ENCODE measurements at regions not wholly inside any gene's neighbourhood (a gene's known extent, or its start where the extent isn't known, plus 50 kb on each side); places are given as distances from the start of the nearest gene placed in this dataset.

DNA sequence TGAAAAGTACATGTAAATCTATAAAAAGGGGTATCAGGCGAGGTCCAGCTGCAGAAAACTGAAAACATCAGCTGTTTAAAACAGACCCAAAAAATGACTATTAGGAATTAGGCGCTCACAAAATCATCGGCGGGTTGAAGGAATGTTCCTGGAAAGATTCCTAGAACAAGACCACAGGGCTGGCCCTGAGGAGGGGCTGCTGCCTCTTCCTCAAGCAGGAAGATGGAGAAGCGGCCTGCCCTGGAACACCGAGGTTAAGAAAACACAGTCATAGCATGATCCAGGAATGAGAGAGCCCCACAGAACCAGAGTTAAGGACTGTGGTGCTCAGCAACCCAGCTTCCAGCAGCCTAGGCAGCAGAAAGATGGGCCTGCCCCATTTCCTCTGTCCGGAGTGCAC lies 78.4 kb downstream of the C11orf91 start:
- H3K27me3 ChIP-seq: no peaks in the 10 kb centered on the region
- H3K27ac ChIP-seq: peak overlapping the region in 1 of 12 donors; percentile 2
- DNase-seq (peak in 3 of 5 donors; percentile 19 to 27 (median 24)), ATAC-seq (peak; percentile 48 to 68 (median 60))
- intact Hi-C loops (cut with DNase I): no loop called here
- no peak overlapping the region for H3K4me3 ChIP-seq
- 54 to 64% (median 58%) methylated on average over 7 of the region's 7 CpGs for WGBS, 4 donors
- no peaks in the 10 kb centered on the region for H3K36me3 ChIP-seq
- no peak for TF ChIP-seq POLR2A (IDR thresholded peaks at IDR 0.05)
- TF ChIP-seq, protein P1, sequence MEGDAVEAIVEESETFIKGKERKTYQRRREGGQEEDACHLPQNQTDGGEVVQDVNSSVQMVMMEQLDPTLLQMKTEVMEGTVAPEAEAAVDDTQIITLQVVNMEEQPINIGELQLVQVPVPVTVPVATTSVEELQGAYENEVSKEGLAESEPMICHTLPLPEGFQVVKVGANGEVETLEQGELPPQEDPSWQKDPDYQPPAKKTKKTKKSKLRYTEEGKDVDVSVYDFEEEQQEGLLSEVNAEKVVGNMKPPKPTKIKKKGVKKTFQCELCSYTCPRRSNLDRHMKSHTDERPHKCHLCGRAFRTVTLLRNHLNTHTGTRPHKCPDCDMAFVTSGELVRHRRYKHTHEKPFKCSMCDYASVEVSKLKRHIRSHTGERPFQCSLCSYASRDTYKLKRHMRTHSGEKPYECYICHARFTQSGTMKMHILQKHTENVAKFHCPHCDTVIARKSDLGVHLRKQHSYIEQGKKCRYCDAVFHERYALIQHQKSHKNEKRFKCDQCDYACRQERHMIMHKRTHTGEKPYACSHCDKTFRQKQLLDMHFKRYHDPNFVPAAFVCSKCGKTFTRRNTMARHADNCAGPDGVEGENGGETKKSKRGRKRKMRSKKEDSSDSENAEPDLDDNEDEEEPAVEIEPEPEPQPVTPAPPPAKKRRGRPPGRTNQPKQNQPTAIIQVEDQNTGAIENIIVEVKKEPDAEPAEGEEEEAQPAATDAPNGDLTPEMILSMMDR (IDR thresholded peaks at IDR 0.05): no peak
- H3K4me1 ChIP-seq: peaks cover 0 to 5% (median 0%) of the 10 kb centered on the region in 12 donors
- H3K9me3 ChIP-seq: no peaks in the 10 kb centered on the region

DNA sequence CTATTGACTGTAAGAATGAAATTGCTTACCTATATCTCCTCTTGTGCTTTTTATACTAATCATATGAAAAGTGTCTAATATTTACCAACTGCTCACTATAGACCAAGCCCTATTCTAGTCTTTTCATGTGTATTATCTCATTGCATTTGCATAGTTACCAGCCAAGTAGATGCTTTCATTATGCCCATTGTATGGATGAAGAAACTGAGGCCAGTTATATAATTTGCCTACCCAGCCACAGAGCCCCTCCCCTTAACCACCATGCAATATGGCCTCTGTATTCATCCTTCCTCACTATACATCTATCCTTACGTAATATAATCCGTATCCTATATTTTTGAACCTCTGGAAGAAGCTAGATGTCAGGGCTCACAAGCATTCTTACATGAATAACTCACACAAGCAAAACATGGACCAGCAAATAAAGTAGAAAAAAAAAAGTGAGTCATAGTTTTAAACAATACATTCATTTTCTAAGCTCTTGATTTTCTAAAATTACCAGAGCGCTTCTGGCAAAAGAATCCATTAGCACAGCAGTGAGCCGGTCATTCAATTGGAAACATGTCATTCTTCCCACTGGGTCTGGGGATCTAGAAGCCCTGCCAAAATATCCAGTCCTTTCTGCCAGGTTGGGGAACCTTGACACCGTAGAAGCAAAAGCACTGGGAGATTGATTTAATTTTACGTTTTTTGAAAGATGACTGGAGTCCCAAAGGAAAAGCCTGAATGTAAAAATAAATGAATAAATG lies 80.0 kb downstream of the C11orf91 start:
- ATAC-seq (peak in 1 of 4 donors; percentile 28), DNase-seq (no peak)
- Histone ChIP-seq H3K27me3 (no peaks in the 10 kb centered on the region), H3K9me3 (no peaks in the 10 kb centered on the region), H3K27ac (no peak overlapping the region), H3K36me3 (no peaks in the 10 kb centered on the region), H3K4me1 (peaks cover 0 to 5% (median 0%) of the 10 kb centered on the region in 12 donors), H3K4me3 (no peak overlapping the region)
- intact Hi-C loops (cut with DNase I): no loop called here
- WGBS, 4 donors: 70 to 77% (median 74%) methylated on average over 6 of the region's 6 CpGs
- TF ChIP-seq, protein P1 (IDR thresholded peaks at IDR 0.05): no peak
- TF ChIP-seq POLR2A (IDR thresholded peaks at IDR 0.05): no peak

- H3K9me3 ChIP-seq: no peaks in the 10 kb centered on the region
- no peak overlapping the region for H3K27ac ChIP-seq
- intact Hi-C loops (cut with DNase I): no loop called here
- WGBS, 4 donors: 86 to 90% (median 89%) methylated on average over 7 of the region's 7 CpGs
- TF ChIP-seq POLR2A (IDR thresholded peaks at IDR 0.05): no peak
- TF ChIP-seq, protein P1 (IDR thresholded peaks at IDR 0.05): no peak
- no peaks in the 10 kb centered on the region for H3K36me3 ChIP-seq
- H3K4me1 ChIP-seq: peaks cover 0 to 5% (median 0%) of the 10 kb centered on the region in 12 donors
- DNase-seq (no peak), ATAC-seq (no peak)
- H3K4me3 ChIP-seq: no peak overlapping the region
- no peaks in the 10 kb centered on the region for H3K27me3 ChIP-seq
Observed at GRCh38 chr11:33618956-33619355, 81.7 kb downstream of the C11orf91 start.

GRCh38 chr11:33618351-33618710 lies 82.3 kb downstream of the C11orf91 start:
- no peak overlapping the region for H3K4me3 ChIP-seq
- no peak for DNase-seq
- ATAC-seq: no peak
- 91 to 95% (median 92%) methylated on average over 10 of the region's 10 CpGs for WGBS, 4 donors
- H3K27ac ChIP-seq: no peak overlapping the region
- H3K36me3 ChIP-seq: no peaks in the 10 kb centered on the region
- TF ChIP-seq, protein P1 (IDR thresholded peaks at IDR 0.05): no peak
- no peak for TF ChIP-seq POLR2A (IDR thresholded peaks at IDR 0.05)
- no peaks in the 10 kb centered on the region for H3K9me3 ChIP-seq
- intact Hi-C loops (cut with DNase I): no loop called here
- no peaks in the 10 kb centered on the region for H3K27me3 ChIP-seq
- peaks cover 0 to 5% (median 0%) of the 10 kb centered on the region in 12 donors for H3K4me1 ChIP-seq

All from heart left ventricle (tissue), 16 donors.